ENCODE measurements at regions not wholly inside any gene's neighbourhood (a gene's known extent, or its start where the extent isn't known, plus 50 kb on each side); places are given as distances from the start of the nearest gene placed in this dataset.

GRCh38 chr2:59851836-59852475 lies 701.5 kb downstream of the BCL11A start:
- intact Hi-C loops (cut with DNase I), result no loop called here
- Histone ChIP-seq H3K9me3 (no peaks in the 10 kb centered on the region), H3K27ac (no peak overlapping the region), H3K4me1 (ENCODE audit: insufficient read depth) (no peaks in the 10 kb centered on the region), H3K27me3 (no peaks in the 10 kb centered on the region), H3K4me3 (no peak overlapping the region), H3K36me3 (no peaks in the 10 kb centered on the region)
- TF ChIP-seq POLR2A (IDR thresholded peaks at IDR 0.05) (no peak), EP300 (IDR thresholded peaks at IDR 0.05) (no peak)
- TF ChIP-seq, protein P1, sequence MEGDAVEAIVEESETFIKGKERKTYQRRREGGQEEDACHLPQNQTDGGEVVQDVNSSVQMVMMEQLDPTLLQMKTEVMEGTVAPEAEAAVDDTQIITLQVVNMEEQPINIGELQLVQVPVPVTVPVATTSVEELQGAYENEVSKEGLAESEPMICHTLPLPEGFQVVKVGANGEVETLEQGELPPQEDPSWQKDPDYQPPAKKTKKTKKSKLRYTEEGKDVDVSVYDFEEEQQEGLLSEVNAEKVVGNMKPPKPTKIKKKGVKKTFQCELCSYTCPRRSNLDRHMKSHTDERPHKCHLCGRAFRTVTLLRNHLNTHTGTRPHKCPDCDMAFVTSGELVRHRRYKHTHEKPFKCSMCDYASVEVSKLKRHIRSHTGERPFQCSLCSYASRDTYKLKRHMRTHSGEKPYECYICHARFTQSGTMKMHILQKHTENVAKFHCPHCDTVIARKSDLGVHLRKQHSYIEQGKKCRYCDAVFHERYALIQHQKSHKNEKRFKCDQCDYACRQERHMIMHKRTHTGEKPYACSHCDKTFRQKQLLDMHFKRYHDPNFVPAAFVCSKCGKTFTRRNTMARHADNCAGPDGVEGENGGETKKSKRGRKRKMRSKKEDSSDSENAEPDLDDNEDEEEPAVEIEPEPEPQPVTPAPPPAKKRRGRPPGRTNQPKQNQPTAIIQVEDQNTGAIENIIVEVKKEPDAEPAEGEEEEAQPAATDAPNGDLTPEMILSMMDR (IDR thresholded peaks at IDR 0.05), result no peak
- DNase-seq, result no peak

- WGBS, 3 donors, result 60 to 79% (median 67%) methylated on average over 6 of the region's 6 CpGs
Observed at GRCh38 chr2:59850554-59850953, 702.9 kb downstream of the BCL11A start.

GRCh38 chr2:59833941-59834340 lies 719.5 kb downstream of the BCL11A start:
- TF ChIP-seq POLR2A (IDR thresholded peaks at IDR 0.05), result no peak
- TF ChIP-seq, protein P1 (IDR thresholded peaks at IDR 0.05), result no peak
- no peak for TF ChIP-seq EP300 (IDR thresholded peaks at IDR 0.05)
- WGBS, 3 donors, result 51 to 70% (median 66%) methylated on average over 3 of the region's 3 CpGs

More at GRCh38 chr2:59850554-59850953, 702.9 kb downstream of the BCL11A start:
- TF ChIP-seq, protein P1 (IDR thresholded peaks at IDR 0.05), result no peak
- TF ChIP-seq POLR2A (IDR thresholded peaks at IDR 0.05) (no peak), EP300 (IDR thresholded peaks at IDR 0.05) (no peak)
- Histone ChIP-seq H3K4me1 (ENCODE audit: insufficient read depth) (no peaks in the 10 kb centered on the region), H3K4me3 (no peak overlapping the region), H3K9me3 (no peaks in the 10 kb centered on the region), H3K27ac (no peak overlapping the region), H3K36me3 (no peaks in the 10 kb centered on the region), H3K27me3 (no peaks in the 10 kb centered on the region)
- intact Hi-C loops (cut with DNase I), result no loop called here
- no peak for DNase-seq

DNA sequence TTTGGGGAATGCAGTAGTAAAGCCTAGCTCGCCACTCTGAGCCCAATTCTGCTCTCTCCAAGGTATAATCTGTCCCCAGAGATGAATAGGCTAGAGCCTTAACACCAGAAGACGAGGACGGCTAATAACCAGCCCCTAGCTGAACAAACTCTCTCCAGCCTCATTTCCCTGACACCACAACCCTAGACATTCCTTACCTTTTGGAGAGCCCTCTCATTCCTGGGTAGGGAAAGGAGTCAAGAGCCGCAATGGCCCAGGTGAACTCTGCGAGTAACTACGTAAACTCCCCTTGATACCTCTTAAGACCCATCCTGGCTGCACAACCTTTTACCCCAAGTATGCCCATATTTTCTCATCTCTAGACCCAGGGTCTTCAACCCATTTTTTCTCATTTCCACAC lies 722.9 kb downstream of the BCL11A start:
- no peaks in the 10 kb centered on the region for H3K4me1 ChIP-seq (ENCODE audit: insufficient read depth)
- DNase-seq, result no peak
- H3K27me3 ChIP-seq, result no peaks in the 10 kb centered on the region
- WGBS, 3 donors, result 68 to 81% (median 78%) methylated on average over 6 of the region's 6 CpGs
- H3K36me3 ChIP-seq, result no peaks in the 10 kb centered on the region
- no peak overlapping the region for H3K27ac ChIP-seq
- no peak overlapping the region for H3K4me3 ChIP-seq
- intact Hi-C loops (cut with DNase I), result no loop called here
- TF ChIP-seq, protein P1 (IDR thresholded peaks at IDR 0.05), result no peak
- TF ChIP-seq POLR2A (IDR thresholded peaks at IDR 0.05), result no peak
- no peak for TF ChIP-seq EP300 (IDR thresholded peaks at IDR 0.05)
- H3K9me3 ChIP-seq, result no peaks in the 10 kb centered on the region

More at GRCh38 chr2:59833941-59834340, 719.5 kb downstream of the BCL11A start:
- Histone ChIP-seq H3K9me3 (no peaks in the 10 kb centered on the region), H3K27me3 (no peaks in the 10 kb centered on the region), H3K4me3 (no peak overlapping the region), H3K4me1 (ENCODE audit: insufficient read depth) (no peaks in the 10 kb centered on the region), H3K27ac (no peak overlapping the region), H3K36me3 (no peaks in the 10 kb centered on the region)
- intact Hi-C loops (cut with DNase I), result no loop called here
- no peak for DNase-seq
